ENCODE measurements at regions not wholly inside any gene's neighbourhood (a gene's known extent, or its start where the extent isn't known, plus 50 kb on each side); places are given as distances from the start of the nearest gene placed in this dataset.

DNA sequence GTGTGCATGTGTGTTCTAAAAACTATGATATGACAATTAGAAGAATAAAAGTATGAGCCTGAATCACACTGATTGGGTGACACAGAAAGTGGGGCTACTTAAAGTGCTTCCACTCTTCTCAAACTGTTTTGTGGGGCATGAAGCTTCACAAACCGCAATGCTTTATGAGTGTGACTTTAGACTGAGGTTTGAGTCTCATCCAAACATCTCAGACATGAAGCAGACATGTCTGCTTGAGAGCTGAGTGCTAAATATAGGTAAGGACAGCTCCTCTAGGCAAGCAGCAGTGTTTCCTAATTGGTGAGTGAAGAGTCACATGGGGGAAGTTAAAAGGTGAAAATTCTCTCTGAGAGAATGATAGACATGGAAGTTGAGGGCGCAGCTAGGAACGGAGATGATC is 726.9 kb upstream of the CITED2 start:
- TF ChIP-seq, protein P1, sequence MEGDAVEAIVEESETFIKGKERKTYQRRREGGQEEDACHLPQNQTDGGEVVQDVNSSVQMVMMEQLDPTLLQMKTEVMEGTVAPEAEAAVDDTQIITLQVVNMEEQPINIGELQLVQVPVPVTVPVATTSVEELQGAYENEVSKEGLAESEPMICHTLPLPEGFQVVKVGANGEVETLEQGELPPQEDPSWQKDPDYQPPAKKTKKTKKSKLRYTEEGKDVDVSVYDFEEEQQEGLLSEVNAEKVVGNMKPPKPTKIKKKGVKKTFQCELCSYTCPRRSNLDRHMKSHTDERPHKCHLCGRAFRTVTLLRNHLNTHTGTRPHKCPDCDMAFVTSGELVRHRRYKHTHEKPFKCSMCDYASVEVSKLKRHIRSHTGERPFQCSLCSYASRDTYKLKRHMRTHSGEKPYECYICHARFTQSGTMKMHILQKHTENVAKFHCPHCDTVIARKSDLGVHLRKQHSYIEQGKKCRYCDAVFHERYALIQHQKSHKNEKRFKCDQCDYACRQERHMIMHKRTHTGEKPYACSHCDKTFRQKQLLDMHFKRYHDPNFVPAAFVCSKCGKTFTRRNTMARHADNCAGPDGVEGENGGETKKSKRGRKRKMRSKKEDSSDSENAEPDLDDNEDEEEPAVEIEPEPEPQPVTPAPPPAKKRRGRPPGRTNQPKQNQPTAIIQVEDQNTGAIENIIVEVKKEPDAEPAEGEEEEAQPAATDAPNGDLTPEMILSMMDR (IDR thresholded peaks at IDR 0.05), result no peak
- TF ChIP-seq EZH2 (IDR thresholded peaks at IDR 0.05), result no peak
